IMR-90 (cell line): ENCODE measurements at regions not wholly inside any gene's neighbourhood (a gene's known extent, or its start where the extent isn't known, plus 50 kb on each side); places are given as distances from the start of the nearest gene placed in this dataset.

Experiments used
- ATAC-seq: fragments of 200-7000 bp; cut with Tn5 transposase; 2 replicates; pipeline ENCODE4 v1.9.1; 2020; ENCODE audit warnings: low read depth, mild to moderate bottlenecking, moderate library complexity
- BruUV-seq: library from RNA; stranded (reverse); fragments of 400-500 nt; replicated peaks from 2 replicates; lab custom pipeline; 2021; lab: Mats Ljungman, UMichigan
- CTCF ChIA-PET: fragments of 300-600 bp; formaldehyde crosslinking; extraction: SDS; loops from one replicate; lab custom pipeline; 2021; ENCODE audit warnings: antibody characterized with exemption; lab: Yijun Ruan, JAX
- POLR2A ChIA-PET: fragments of 300-600 bp; sonication (Branson Sonifier 250); formaldehyde crosslinking; loops from one replicate; lab custom pipeline; 2022; ENCODE audit warnings: antibody characterized with exemption; ENCODE audit not compliant: unreplicated experiment; lab: Charles Lee
- DNase-seq: peaks from one replicate; pipeline ENCODE4 v3.0.0; 2013
- H2AFZ ChIP-seq: replicated peaks from 2 replicates; pipeline ENCODE3; 2013; ENCODE audit warnings: low read length, mild to moderate bottlenecking; ENCODE audit not compliant: poor library complexity
- H2AK5ac ChIP-seq: 2 replicates; pipeline ENCODE4 v1.6.1; 2013; ENCODE audit warnings: low read depth, low read length, inconsistent platforms
- H2AK9ac ChIP-seq: replicated peaks from 2 replicates; pipeline ENCODE3; 2013; ENCODE audit warnings: mild to moderate bottlenecking, low read depth, low read length, moderate library complexity; ENCODE audit not compliant: poor library complexity
- H2BK120ac ChIP-seq: 2 replicates; pipeline ENCODE4 v1.6.1; 2013; ENCODE audit warnings: low read depth, low read length, inconsistent platforms
- H2BK15ac ChIP-seq: 3 replicates; pipeline ENCODE4 v1.6.1; 2013; ENCODE audit warnings: low read depth, low read length, inconsistent platforms
- H2BK20ac ChIP-seq: 2 replicates; pipeline ENCODE4 v1.6.1; 2013; ENCODE audit warnings: low read depth, mild to moderate bottlenecking, inconsistent platforms, low read length, moderate library complexity
- H2BK5ac ChIP-seq: 2 replicates; pipeline ENCODE4 v1.6.1; 2013; ENCODE audit warnings: mild to moderate bottlenecking, low read depth, low read length, inconsistent platforms; ENCODE audit not compliant: poor library complexity, severe bottlenecking
- H3K14ac ChIP-seq: replicated peaks from 2 replicates; pipeline ENCODE4 v1.6.1; 2013; ENCODE audit warnings: low read depth, low read length, inconsistent platforms
- H3K18ac ChIP-seq: 2 replicates; pipeline ENCODE4 v1.6.1; 2013; ENCODE audit warnings: low read depth, low read length, control low read depth
- H3K23ac ChIP-seq: 2 replicates; pipeline ENCODE4 v1.6.1; 2013; ENCODE audit warnings: low read depth, low read length, inconsistent platforms
- H3K27ac ChIP-seq: 2 replicates; pipeline ENCODE4 v1.5.1; 2013; ENCODE audit warnings: mild to moderate bottlenecking, control low read depth, low read length; ENCODE audit not compliant: insufficient read depth
- H3K27me3 ChIP-seq: 2 replicates; pipeline ENCODE4 v1.6.1; 2013; ENCODE audit warnings: low read length; ENCODE audit not compliant: control insufficient read depth, insufficient read depth
- H3K36me3 ChIP-seq: 2 replicates; pipeline ENCODE4 v1.6.1; 2013; ENCODE audit warnings: low read length, mixed read lengths; ENCODE audit not compliant: control insufficient read depth, insufficient read depth
- H3K4ac ChIP-seq: 2 replicates; pipeline ENCODE4 v1.6.1; 2013; ENCODE audit warnings: low read depth, low read length, inconsistent platforms
- H3K4me1 ChIP-seq: 2 replicates; pipeline ENCODE4 v1.6.1; 2013; ENCODE audit warnings: low read length, mixed read lengths; ENCODE audit not compliant: control insufficient read depth, insufficient read depth
- H3K4me2 ChIP-seq: 2 replicates; pipeline ENCODE4 v1.6.1; 2013; ENCODE audit warnings: low read depth, mild to moderate bottlenecking, control low read depth, low read length, moderate library complexity
- H3K4me3 ChIP-seq: 2 replicates; pipeline ENCODE4 v1.5.1; 2013; ENCODE audit warnings: low read depth, mild to moderate bottlenecking, control low read depth, low read length, moderate library complexity; ENCODE audit not compliant: insufficient read depth
- H3K56ac ChIP-seq: 2 replicates; pipeline ENCODE4 v1.6.1; 2013; ENCODE audit warnings: low read length, inconsistent platforms; ENCODE audit not compliant: insufficient read depth; ENCODE audit errors: extremely low read depth
- H3K79me1 ChIP-seq, 2 experiments: 2 replicates each; pipeline ENCODE4 v1.6.1; 2013; ENCODE audit warnings: low read length in 2 of 2, inconsistent platforms in 1 of 2, low read depth in 1 of 2
- H3K9ac ChIP-seq: 2 replicates; pipeline ENCODE4 v1.6.1; 2013; ENCODE audit warnings: low read depth, low read length, control low read depth
- H3K9me1 ChIP-seq: 2 replicates; pipeline ENCODE4 v1.6.1; 2013; ENCODE audit warnings: low read length, inconsistent platforms; ENCODE audit not compliant: insufficient read depth
- H3K9me3 ChIP-seq: 2 replicates; pipeline ENCODE4 v1.6.1; 2013; ENCODE audit warnings: low read length; ENCODE audit not compliant: control insufficient read depth, insufficient read depth
- H4K20me1 ChIP-seq: 2 replicates; pipeline ENCODE4 v1.6.1; 2013; ENCODE audit warnings: low read length, inconsistent platforms; ENCODE audit not compliant: insufficient read depth
- H4K5ac ChIP-seq: 2 replicates; pipeline ENCODE4 v1.6.1; 2013; ENCODE audit warnings: mild to moderate bottlenecking, low read depth, low read length, control low read depth
- H4K8ac ChIP-seq, 2 experiments: 2 replicates each; pipeline ENCODE4 v1.6.1; 2013; ENCODE audit warnings: low read depth in 2 of 2, low read length in 2 of 2, control low read depth in 1 of 2, inconsistent platforms in 1 of 2
- H4K91ac ChIP-seq: 2 replicates; pipeline ENCODE4 v1.6.1; 2013; ENCODE audit warnings: low read depth, low read length, inconsistent platforms; ENCODE audit not compliant: insufficient read depth
- BHLHE40 ChIP-seq: fragments of 150-350 bp; IDR thresholded peaks from 2 replicates; pipeline ENCODE4 v1.6.1; 2016; ENCODE audit warnings: mild to moderate bottlenecking, low read depth, low read length
- CEBPB ChIP-seq: IDR thresholded peaks from 2 replicates; pipeline ENCODE4 v1.6.1; 2012; ENCODE audit warnings: low read depth, low read length, improper control_type of control experiment
- CHD1 ChIP-seq: IDR thresholded peaks from 2 replicates; pipeline ENCODE4 v1.6.1; 2012; ENCODE audit warnings: low read depth, low read length, improper control_type of control experiment
- CTCF ChIP-seq: conservative IDR thresholded peaks from 2 replicates; pipeline ENCODE4 v1.5.1; 2012; ENCODE audit warnings: mild to moderate bottlenecking, low read depth, low read length, improper control_type of control experiment
- FOS ChIP-seq: fragments of 150-350 bp; IDR thresholded peaks from 2 replicates; pipeline ENCODE4 v1.6.1; 2016; ENCODE audit warnings: low read depth, low read length
- MAFK ChIP-seq: IDR thresholded peaks from 2 replicates; pipeline ENCODE4 v1.6.1; 2012; ENCODE audit warnings: low read depth, low read length, improper control_type of control experiment
- MAZ ChIP-seq: IDR thresholded peaks from 2 replicates; pipeline ENCODE4 v1.6.1; 2012; ENCODE audit warnings: low read depth, mild to moderate bottlenecking, low read length, improper control_type of control experiment, moderate library complexity, borderline replicate concordance
- MXI1 ChIP-seq: IDR thresholded peaks from 2 replicates; pipeline ENCODE4 v1.6.1; 2012; ENCODE audit warnings: low read depth, mild to moderate bottlenecking, low read length, moderate library complexity, borderline replicate concordance
- NFE2L2 ChIP-seq: fragments of 150-350 bp; IDR thresholded peaks from 2 replicates; pipeline ENCODE4 v1.6.1; 2016; ENCODE audit warnings: low read depth, mild to moderate bottlenecking, low read length
- POLR2A ChIP-seq: IDR thresholded peaks from 2 replicates; pipeline ENCODE4 v1.6.1; 2012; ENCODE audit warnings: mild to moderate bottlenecking, low read depth, low read length
- RAD21 ChIP-seq: IDR thresholded peaks from 2 replicates; pipeline ENCODE4 v1.6.1; 2012; ENCODE audit warnings: low read length, improper control_type of control experiment
- RCOR1 ChIP-seq: IDR thresholded peaks from 2 replicates; pipeline ENCODE4 v1.6.1; 2012; ENCODE audit warnings: mild to moderate bottlenecking, low read length, improper control_type of control experiment; ENCODE audit not compliant: insufficient replicate concordance
- RFX5 ChIP-seq: IDR thresholded peaks from 2 replicates; pipeline ENCODE4 v1.8.0; 2012; ENCODE audit warnings: low read depth, mild to moderate bottlenecking, low read length, moderate library complexity
- SMC3 ChIP-seq: fragments of 150-350 bp; IDR thresholded peaks from 2 replicates; pipeline ENCODE4 v1.6.1; 2016; ENCODE audit warnings: low read depth, mild to moderate bottlenecking, antibody characterized with exemption, low read length, moderate library complexity
- dilution Hi-C: fragments of 300-500 bp; cut with HindIII; formaldehyde crosslinking; loops from one replicate; pipeline ENCODE4 v1.14.3; 2018; ENCODE audit warnings: low sequenced_read_pairs; ENCODE audit not compliant: unreplicated experiment
- in situ Hi-C: fragments of 300-500 bp; cut with MboI; formaldehyde crosslinking; loops from 3 replicates; pipeline ENCODE4 v1.14.3; 2019; ENCODE audit warnings: low sequenced_read_pairs, inconsistent platforms, mixed read lengths
- intact Hi-C: fragments of 100-400 bp; cut with micrococcal nuclease; formaldehyde crosslinking; loops from 2 replicates; pipeline ENCODE4 v1.10.0; 2022
- TF ChIP-seq, protein P1 (sequence below): fragments of 150-350 bp; IDR thresholded peaks from 2 replicates; pipeline ENCODE4 v1.6.1; 2017; ENCODE audit warnings: mild to moderate bottlenecking, antibody characterized with exemption, low read length, low read depth
- TF ChIP-seq, protein P2 (sequence below): fragments of 150-350 bp; IDR thresholded peaks from 2 replicates; pipeline ENCODE4 v1.6.1; 2016; ENCODE audit warnings: low read depth, mild to moderate bottlenecking, low read length, moderate library complexity, borderline replicate concordance

- no TSS peak for BruUV-seq
- in situ Hi-C loops, result no loop called here
These were observed 387.5 kb upstream of the TMPO start for GRCh38 chr12:98127854-98128253.

More at GRCh38 chr12:98127854-98128253, 387.5 kb upstream of the TMPO start:
- Histone ChIP-seq H3K9me3 (no peaks in the 10 kb centered on the region), H3K18ac (no peak overlapping the region), H2AFZ (no peak overlapping the region), H4K8ac (no peak overlapping the region), H3K9ac (no peak overlapping the region), H2BK5ac (no peak overlapping the region), H3K56ac (no peak overlapping the region), H3K36me3 (no peaks in the 10 kb centered on the region), H3K4me2 (no peak overlapping the region), H2AK9ac (no peak overlapping the region), H4K20me1 (no peaks in the 10 kb centered on the region), H3K4ac (no peak overlapping the region), H2BK120ac (no peak overlapping the region), H2BK15ac (no peak overlapping the region), H3K79me1 (no peaks in the 10 kb centered on the region), H4K5ac (no peak overlapping the region), H3K14ac (no peak overlapping the region), H3K4me1 (no peaks in the 10 kb centered on the region), H3K9me1 (no peaks in the 10 kb centered on the region), H2BK20ac (no peak overlapping the region), H3K23ac (no peak overlapping the region), H3K27ac (no peak overlapping the region), H3K27me3 (no peaks in the 10 kb centered on the region), H2AK5ac (no peak overlapping the region), H3K4me3 (no peak overlapping the region), H4K91ac (no peak overlapping the region)
- ATAC-seq (no peak), DNase-seq (no peak)
- POLR2A ChIA-PET, result no interaction called here
- intact Hi-C loops (no loop called here), dilution Hi-C loops (no loop called here)
- TF ChIP-seq CTCF (no peak), CEBPB (no peak), MAZ (no peak), RFX5 (no peak), CHD1 (no peak), RAD21 (no peak), FOS (no peak), SMC3 (no peak), BHLHE40 (no peak), NFE2L2 (no peak), MXI1 (no peak), POLR2A (no peak), MAFK (no peak), RCOR1 (no peak)
- TF ChIP-seq, protein P1, sequence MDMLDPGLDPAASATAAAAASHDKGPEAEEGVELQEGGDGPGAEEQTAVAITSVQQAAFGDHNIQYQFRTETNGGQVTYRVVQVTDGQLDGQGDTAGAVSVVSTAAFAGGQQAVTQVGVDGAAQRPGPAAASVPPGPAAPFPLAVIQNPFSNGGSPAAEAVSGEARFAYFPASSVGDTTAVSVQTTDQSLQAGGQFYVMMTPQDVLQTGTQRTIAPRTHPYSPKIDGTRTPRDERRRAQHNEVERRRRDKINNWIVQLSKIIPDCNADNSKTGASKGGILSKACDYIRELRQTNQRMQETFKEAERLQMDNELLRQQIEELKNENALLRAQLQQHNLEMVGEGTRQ, result no peak
- TF ChIP-seq, protein P2, sequence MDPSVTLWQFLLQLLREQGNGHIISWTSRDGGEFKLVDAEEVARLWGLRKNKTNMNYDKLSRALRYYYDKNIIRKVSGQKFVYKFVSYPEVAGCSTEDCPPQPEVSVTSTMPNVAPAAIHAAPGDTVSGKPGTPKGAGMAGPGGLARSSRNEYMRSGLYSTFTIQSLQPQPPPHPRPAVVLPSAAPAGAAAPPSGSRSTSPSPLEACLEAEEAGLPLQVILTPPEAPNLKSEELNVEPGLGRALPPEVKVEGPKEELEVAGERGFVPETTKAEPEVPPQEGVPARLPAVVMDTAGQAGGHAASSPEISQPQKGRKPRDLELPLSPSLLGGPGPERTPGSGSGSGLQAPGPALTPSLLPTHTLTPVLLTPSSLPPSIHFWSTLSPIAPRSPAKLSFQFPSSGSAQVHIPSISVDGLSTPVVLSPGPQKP, result no peak
- CTCF ChIA-PET, result no interaction called here
